ENCODE measurements at regions not wholly inside any gene's neighbourhood (a gene's known extent, or its start where the extent isn't known, plus 50 kb on each side); places are given as distances from the start of the nearest gene placed in this dataset.

DNA sequence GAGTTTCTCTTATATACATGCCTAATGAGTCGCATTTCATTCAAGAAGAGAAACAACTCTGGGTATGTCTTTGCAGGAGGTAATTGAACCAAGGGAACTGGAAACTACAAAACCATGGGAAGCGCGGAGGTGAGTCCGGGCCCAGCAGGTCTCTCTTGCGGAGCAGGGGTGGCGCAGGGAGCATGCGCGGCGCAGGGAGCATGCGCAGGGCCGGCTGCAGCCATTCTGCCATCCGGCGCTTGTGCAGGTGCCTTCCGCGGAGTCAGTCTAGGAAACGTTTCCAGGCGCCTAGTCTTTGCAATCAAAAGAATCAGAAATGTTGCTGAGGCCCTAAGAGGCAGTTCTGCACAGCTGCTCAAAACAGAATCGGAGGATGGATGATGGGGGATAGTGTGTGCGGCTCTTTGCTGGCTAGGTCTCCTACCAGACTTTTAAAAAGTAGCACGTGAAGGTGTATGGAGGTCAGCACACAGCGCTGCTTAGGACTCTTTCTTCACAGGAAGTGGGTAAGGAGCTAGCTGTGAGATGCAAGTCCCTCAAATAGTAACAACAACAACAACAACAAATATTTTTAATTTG is 433.8 kb upstream of the FAT1 start:
- DNase-seq: no peak

DNA sequence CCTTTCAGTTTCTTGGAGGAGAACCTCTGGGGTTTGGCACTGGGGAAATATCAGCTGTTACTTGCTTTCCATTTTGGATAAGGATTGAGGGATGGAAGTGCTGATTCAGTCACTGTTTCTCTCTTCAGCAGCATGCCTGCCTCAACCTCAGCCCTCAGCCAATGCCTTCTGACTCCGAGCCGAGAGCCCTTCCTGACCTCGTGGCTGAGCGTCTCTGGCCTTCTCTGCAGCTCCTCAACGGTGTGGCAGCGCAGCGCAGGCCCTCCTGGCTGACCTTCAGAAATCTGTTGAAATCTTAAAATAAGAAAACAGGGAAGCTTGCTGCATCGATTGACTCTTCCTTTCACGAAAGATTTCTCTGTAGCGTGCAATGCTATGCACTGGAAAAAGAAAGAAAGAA is 434.3 kb upstream of the FAT1 start:
- no peak for DNase-seq

DNA sequence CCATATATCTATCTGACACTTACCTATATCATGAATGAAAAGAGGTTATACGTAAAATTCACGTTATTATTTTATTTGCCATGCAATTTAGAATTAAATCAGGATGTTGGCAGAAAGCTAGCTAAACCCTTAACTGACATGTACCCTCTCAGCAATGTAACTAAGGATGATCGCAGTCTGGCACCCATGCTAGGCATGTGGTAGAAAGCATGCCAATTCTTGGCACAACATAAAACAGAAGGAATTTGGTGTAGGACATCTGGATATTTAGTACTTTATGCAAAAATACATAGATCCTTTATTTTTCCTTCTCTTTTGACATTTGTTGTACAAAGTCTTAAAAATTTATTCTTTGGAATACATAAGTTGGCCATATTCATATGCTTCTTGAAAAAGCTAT is 436.8 kb upstream of the FAT1 start:
- no peak for DNase-seq

DNA sequence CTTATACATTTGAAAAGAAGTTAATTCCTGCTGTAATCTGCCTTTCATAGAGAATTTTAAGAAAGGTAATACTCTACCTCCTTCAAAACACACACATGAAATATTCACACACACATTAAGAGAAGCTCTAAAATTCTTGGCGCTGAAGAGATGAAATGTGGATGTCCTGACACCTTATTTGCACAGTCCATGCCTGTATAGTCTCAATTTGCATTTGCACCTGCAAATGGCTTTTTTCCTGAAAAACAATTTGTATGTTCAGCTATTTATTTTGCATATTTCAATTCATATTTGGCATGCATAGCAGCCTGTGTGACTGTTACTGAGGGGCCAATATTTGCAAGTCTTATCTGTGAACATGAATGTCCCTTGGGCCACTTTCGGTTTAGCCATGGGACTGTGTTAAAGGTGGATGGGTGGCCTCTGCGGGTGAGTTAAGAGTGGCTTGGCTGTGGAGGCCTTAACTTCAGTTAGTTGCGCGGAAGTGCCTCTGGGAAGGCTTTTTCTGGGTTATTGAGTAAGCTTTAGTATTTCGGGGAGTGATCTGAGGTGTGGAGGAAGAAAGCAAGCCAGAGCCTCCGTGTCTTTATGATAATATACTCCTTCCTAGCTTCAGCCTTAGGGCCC is 443.3 kb upstream of the FAT1 start:
- DNase-seq: no peak

DNA sequence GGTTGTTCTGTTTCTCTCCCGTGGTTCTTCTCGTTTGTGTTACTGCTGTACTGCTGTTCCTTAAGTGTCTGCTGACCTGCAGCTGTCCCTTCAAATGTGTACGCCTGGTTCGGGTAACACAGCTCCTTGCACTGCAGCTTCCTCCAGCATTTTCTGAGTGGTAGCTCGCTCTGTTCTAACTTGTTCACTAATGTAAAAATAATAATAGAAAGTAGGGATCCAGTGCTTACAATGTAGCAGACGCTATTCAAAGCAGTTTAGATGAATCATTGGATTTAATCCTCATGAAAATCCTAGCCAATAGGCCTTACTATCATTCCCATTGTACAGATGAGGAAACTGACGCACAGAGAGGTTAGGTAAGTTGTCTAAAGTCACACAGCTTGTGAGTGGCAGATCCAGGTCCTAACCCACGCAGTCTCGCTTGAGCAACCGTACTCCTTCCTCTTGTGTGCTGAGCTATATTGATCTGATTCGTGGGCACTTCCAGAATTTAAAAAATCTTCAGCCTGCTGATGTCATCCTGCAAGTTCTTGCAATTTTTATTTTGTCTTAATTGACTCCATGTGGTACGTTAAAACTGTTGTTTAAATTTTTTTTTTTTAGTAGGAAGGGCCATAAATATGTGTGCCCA is 448.2 kb upstream of the FAT1 start:
- no peak for DNase-seq

DNA sequence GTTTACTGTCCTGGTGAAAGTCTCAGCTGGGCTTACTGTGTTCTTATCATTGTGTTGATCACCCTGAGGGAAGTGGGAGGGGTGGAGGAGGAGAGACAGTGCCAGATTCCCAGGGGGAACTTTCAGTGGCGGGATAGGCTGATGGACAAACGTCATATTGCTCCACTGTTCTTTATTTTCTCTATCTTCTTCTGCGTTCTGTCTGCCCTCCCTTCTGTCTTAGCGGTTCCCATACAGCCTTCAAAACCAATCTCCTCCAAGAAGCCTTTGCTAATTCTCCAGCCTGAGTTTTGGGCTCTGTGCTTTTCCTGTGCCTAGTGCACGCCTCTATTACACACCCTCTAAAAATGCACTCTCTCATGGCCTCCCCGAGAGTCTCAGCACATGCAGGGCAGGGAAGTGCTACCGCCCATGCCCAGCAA is 448.7 kb upstream of the FAT1 start:
- no peak for DNase-seq

DNA sequence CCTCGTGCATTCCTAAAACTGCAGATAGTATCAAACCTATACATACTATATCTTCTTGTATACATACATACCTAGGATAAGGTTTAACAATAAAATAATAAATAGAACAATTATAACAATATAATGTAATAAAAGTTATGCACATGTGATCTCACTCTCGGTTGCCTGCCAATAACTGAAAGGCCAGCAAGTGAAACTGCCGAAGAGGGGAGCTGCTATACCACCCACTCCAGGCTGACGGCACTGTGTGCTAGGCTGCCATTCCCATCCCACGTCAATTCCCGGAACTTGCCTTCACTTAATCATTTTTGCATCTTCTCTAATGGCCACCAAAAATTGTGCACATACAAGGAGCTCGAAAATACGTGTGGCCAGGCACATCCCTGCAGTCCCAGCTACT is 451.1 kb upstream of the FAT1 start:
- no peak for DNase-seq

DNA sequence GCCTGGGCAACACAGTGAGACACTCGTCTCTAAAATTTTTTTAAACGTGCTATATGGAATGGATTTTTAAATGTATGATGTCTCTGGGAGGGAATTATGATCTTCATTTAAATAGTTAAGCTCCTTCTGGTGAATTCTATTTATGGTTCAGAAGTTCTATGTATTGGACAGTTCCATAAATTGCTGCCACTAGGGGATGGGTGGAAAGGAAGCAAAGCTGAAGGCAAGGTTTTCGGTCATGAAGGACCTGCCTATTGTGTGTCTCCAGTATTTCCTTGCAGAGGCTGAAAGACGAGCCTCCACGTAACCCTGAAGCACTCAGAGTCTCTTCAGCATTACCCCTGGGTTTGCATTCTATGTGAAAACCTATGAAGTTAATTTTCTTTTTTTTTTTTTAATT is 451.5 kb upstream of the FAT1 start:
- DNase-seq: no peak

DNA sequence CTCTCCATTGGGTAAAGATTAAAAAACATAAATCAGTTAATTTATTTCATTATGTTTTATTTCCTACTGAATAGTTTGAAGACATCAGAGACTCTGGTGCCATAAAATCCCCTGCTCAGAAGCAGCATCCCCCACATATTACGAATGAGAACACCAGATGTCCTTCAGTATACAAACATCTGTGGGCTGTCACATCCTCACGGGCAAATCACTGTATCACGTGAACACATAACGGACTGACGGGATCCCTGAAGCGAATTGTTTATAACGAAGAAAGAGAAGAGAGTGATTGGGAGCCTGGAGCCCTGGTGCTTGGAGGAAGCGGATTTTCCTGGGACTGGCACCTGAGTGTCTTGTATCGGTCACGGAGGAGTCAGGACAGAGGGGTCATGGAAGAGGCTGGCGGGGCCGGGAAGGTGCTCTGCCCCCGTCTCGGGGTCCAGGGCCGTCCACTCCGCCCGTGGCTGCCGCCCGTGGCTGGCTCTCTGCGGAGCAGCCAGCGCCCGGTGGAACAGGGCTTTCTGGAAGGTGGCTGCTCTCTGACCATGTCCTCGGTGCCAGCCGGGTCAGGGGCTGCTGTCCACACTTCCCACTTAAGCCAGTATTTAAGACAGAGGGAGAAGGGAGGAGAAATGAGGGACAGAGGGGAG is 452.7 kb upstream of the FAT1 start:
- DNase-seq: no peak

DNA sequence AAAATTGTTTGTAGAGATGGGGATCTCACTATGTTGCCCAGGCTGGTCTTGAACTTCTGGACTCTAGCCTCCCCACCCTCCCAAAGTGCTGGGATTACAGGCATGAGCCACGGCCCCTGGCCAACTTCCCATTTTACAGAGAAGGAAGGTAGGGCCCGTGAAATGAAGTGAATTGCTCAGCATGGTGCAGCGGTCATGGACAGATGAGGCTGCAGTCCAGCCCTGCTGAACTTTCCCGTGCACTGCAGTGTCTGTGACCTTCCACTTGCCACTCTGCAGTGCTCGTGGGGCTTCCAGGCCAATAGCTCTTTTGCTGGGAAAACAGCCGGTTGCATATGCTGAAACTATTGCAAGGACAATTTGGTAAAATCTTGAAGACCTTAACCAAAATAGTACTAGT is 454.4 kb upstream of the FAT1 start:
- DNase-seq: no peak

DNA sequence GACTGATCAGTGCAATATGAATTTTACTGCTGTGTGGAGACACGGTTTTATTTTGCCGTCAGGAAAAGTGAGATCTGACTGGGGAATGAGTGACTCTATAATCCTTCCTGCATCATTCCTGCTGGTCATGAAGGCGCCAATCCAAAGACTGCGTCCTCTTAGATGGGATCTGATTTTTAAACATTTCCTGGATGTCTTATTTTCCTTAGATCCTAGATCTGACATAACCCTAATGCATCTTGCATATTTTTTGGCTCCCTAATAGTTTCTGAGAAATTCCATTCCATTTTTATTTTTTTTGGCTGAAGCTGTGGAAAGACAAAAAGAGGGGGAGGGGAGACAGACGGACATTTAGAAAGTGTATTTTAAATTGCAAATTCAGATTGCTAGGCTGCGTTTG is 454.9 kb upstream of the FAT1 start:
- DNase-seq: no peak

DNA sequence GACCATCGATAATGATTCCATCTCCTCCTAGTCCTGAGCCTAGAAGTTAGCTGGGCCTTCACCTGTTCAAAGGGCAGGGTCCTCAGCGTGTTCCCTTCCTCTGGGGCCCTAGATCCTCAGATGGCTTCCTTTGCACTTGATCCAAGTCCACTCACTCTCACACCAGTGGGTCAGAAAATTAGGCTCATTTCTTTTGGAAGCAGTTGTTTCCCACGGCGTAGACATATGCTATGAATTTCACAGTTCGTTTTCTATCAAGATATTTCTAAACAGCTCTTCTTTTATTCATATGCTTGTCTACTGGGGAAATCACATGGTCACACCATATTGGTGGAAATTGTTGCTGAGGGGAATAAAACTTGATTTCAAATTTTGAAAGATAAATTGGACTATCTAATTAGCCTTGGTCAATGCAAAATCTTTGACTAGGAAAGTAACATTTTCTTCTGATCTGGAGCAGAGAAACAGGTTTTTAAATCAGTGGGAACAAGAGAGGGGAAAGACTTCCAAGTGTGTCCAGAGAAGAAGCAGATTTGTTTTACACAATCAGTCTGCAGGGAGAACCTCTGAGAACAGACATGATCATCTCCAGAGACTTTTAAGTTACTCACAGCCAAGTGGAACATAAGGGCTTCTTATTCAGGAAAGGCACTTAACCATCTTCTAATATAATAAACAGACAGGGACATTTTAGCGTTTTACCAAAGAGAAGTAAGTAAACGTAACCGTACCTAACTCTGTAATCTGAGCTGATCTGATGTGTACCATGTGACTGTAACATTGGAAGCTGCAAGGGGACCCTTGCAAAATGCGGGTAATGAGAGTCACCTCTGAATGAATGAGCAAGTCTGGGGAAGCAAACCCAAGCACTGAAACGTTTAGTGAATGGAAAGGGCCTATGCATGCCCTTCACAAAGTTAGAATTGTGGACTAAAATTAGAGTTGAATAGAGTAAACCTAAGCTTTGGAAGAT is 455.7 kb upstream of the FAT1 start:
- no peak for DNase-seq

DNA sequence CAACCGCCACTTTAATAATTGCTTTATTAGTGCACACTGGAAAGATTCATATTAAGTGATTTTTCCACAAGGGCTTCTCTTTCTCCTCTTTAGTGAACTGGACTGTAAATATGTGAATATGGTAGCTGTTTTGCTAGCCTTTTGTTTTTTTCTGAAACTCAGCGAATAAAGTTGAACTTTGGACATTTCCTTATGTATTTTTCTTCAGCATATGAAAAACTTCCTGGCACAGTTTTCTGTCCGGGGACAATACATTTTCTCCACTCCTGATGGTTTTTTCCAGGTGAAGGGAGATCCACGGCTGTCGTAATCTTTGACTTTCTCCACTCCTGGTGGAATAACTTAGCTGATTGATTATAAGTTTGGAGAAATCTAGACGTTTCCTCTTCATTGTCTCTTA is 457.4 kb upstream of the FAT1 start:
- DNase-seq: no peak

DNA sequence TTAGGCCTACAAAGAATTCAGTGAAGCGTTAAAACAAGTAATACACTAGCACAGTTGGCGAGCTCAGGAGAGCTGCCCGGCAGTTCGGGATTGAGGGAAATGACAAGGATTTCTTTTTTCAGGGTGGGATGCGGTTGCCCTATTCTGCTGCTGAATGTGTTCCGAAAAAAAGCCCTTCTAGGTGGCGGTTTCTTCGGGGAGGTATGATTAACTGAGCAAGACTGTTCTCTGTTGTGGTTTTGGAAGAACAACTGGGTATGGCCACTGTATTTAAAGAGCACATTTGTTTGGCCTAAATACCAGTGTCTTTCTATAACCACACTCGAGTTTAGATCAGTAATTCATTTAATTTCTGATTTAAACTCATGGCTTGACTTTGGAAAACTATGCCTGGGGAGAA is 459.7 kb upstream of the FAT1 start:
- DNase-seq: no peak

DNA sequence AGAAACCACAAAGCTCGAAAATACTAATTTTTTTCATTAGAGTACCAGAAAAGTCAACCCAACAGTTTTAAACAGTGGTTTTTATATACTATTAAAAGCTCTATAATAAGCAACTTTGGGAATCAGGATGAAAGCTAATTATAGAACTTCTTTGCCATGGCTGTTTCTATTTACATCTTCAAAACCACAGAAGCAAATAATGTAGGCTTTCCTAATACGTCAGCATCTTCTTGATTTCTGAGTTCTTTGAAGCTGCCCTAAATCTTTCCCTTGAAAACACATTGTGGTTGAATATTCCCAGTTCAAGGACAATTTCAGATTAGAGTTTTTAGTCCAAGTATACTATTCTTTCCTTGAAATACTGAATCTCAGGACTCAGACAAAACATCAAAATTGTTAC is 460.2 kb upstream of the FAT1 start:
- DNase-seq: no peak

DNA sequence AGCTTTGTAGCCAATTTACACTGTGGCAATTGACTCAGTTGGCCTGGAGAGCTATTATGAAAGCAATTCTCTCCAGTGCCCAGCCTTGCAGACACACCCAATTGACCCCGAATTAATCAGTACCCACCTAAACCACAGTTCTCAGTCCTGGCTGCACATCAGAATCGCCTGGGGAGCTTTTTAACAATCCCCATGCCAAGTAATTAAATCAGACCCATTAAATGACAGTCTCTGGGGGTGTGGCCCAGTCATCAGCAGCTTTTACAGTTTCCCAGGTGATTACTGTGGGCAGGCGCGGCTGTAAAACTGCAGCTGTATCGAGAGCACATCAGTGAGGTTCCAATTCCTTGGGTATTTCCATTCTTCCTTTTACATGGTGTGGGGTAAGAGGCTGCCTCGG is 460.9 kb upstream of the FAT1 start:
- no peak for DNase-seq

DNA sequence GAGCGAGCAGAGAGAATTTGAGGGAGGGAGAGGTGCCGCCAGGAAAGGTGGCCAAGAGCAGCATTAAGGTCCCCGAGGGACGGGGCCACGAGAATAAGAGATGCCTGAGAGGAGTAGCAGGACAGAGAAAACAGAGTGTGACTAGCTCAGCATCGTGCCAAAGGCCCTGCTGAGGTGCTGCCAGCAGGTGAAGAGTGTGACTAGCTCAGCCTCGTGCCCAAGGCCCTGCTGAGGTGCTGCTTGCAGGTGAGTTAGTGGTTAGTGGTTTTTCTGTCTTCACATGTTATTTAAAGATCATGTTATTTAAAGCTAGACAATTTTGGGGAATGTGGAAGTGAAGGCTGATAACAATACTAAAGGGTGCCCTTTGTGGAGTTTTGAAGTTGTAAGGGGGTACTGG is 464.5 kb upstream of the FAT1 start:
- no peak for DNase-seq

DNA sequence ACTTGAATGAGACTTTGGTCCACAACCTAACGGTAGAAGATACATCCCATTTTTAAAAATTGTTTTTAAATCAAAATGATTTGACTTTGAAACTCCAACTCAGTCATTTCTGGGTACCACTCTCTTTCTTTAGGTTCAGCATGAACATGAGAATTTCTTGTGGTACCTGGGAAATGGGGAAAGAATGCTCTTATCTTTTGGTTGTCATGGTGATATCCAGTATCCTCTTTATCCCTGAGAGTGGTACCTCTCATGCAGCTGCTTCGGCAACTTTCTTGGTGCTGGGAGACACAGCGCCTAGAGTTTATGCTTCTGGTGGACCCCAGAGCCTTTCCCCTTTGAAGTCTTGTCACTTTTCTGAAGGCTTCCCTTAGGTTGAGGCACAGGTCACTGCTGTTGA is 465.1 kb upstream of the FAT1 start:
- DNase-seq: no peak

DNA sequence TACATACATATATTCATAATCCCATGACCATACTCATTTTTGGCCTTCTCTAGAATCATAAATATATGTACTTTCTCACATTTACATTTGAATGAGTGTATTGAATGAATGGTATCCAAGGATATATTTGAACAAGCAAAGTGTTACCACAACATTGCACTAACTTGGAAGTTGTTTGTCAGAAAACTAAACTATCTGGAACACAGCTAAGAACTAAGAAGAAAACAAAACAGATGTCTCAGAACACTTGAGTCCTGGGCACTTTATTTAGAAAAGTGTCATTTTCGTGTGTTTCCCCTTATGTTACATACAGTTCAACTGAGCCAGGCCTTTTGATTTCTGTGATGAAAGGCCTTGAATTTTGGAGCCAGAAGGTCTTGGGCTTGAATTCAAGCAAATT is 466.7 kb upstream of the FAT1 start:
- no peak for DNase-seq

DNA sequence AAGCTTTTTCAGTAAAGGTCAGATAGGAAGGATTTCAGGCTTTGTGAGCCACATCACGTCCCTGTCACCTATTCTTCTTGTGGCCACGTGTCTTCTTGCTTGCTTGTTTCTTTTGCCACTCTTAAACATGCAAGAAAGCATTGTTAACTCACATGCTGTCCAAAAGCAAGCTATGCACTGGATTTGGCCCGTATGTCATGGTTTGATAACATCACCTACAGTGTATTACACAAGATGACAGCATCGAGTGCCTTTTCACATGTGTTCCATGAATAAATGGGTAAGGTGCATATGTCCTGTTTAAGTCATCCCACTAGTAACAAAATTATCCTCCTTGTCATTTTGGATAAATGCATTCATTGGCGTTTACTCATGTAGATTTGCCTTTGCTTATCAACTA is 468.0 kb upstream of the FAT1 start:
- no peak for DNase-seq

DNA sequence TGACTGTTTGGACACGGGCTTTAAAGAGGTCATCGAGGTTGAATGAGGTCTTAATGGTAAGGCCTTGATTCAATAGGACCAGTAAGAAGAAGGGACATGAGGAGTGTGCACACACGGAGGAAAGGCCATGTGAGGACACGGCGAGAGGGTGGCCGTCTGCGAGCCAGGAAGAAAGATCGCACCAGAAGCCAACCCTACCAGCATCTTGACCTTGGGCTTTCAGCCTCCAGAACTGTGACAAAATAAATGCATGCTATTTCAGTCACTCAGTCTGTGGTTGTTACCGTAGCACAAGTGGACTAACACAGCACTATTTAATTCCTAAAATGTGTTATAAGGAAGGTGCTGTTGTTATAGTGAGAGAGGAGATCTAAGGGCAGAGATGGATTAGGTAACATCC is 468.6 kb upstream of the FAT1 start:
- DNase-seq: no peak

DNA sequence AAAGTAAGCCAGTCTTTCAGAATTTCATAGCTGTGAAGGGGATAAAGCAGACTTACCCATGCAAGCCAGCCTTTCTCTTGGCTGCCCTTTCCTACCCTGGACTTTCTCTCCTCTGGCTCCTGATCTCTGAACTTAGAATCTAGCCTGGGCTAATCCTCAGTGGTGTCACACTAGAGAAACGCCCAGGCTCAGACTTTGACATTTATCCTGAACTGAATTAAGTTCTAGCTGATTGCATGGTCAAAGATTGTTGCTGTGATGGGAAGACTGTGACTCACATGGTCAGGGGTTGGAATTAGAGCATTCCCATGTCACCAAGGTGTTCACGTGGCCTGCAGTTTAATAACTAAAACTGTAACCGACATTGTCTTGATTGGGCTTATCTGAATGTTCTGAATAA is 469.5 kb upstream of the FAT1 start:
- no peak for DNase-seq

DNA sequence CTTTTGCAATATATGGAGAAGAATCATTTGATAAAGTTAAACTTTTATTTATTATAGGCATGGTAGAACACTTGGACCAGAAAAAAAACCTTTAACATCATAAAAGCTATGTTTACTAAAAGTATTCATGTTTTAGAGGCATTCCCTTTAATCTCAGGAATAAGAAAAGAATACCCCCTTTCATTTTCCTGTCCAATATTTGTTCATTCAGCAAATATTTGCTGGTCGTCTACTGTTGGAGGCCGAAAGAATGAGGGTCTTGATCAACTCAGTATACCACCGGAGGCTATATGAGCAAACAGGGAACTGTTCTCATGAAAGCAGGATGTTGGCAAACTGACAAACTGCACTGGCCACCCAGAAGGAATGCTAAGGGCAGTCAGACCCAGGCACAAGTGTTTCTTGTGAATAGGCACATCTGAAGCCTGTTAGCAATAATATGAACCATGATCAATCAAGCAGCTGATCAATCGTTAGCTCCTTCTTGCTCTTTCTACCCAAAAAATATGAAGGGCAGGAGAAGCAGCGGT is 480.8 kb upstream of the FAT1 start:
- no peak for DNase-seq

All from stimulated activated CD8-positive, alpha-beta memory T cell treated with anti-CD3 and anti-CD28 coated beads, Interleukin-4, amount 100 ng/mL, for 48 hours (primary cell).